ENCODE measurements at regions not wholly inside any gene's neighbourhood (a gene's known extent, or its start where the extent isn't known, plus 50 kb on each side); places are given as distances from the start of the nearest gene placed in this dataset.

- Histone ChIP-seq H2AFZ (ENCODE audit: low read length) (no peak overlapping the region; the same call in 1 of the 2 replicates), H4K20me1 (ENCODE audit: insufficient read depth, low read length) (no peaks in the 10 kb centered on the region), H3K27ac (ENCODE audit: low read depth, low read length, poor library complexity, severe bottlenecking) (no peak overlapping the region), H3K4me2 (ENCODE audit: low read length) (peak overlapping the region; percentile 58; the same call in 1 of the 2 replicates), H3K36me3 (ENCODE audit: insufficient read depth, low read length) (no peaks in the 10 kb centered on the region; the same call in 1 of the 2 replicates), H3K9me2 (ENCODE audit: insufficient read depth, low read length) (no peaks in the 10 kb centered on the region), H3K9me3 (ENCODE audit: low read length) (no peaks in the 10 kb centered on the region), H3K4me1 (ENCODE audit: insufficient read depth, low read length, poor library complexity, severe bottlenecking) (peaks cover 32% of the 10 kb centered on the region), H3K4me3 (ENCODE audit: low read depth, low read length, poor library complexity, severe bottlenecking) (no peak overlapping the region), H3K79me2 (ENCODE audit: insufficient read depth, low read depth, low read length) (no peaks in the 10 kb centered on the region)
- no peak for TF ChIP-seq CTCF (conservative IDR thresholded peaks at IDR 0.05; ENCODE audit: low read length)
- no peak for TF ChIP-seq EZH2phosphoT487 (IDR thresholded peaks at IDR 0.05; ENCODE audit: borderline replicate concordance, low read depth, low read length)
- intact Hi-C loops (cut with micrococcal nuclease; ENCODE audit: unreplicated experiment) = loop anchor here (2.0 kb wide), 1 partner anchor 62 kb away; no protein-coding TSS in a partner anchor
- CTCF ChIA-PET (ENCODE audit: unreplicated experiment) = no interaction called here
- no TSS peak for BruUV-seq (replicated peaks)
- POLR2A ChIA-PET = interaction anchor here (0.6 to 4.5 kb wide), 7 partner anchors 11 to 1754 kb away, joined by 3 to 24 read pairs (median 3); no protein-coding TSS in a partner anchor
- no peak for DNase-seq (ENCODE audit: low spot score)
Observed at GRCh38 chr2:195496991-195497390, 160.0 kb upstream of the SLC39A10 start.

GRCh38 chr2:195495966-195496365, 161.1 kb upstream of the SLC39A10 start:
- H3K27ac ChIP-seq (ENCODE audit: low read depth, low read length, poor library complexity, severe bottlenecking) = peak overlapping the region; percentile 50
- no peaks in the 10 kb centered on the region for H4K20me1 ChIP-seq (ENCODE audit: insufficient read depth, low read length)
- H3K9me2 ChIP-seq (ENCODE audit: insufficient read depth, low read length) = no peaks in the 10 kb centered on the region
- no peaks in the 10 kb centered on the region for H3K9me3 ChIP-seq (ENCODE audit: low read length)
- no TSS peak for BruUV-seq (replicated peaks)
- CTCF ChIA-PET (ENCODE audit: unreplicated experiment) = no interaction called here
- DNase-seq (ENCODE audit: low spot score) = peak; percentile 80
- intact Hi-C loops (cut with micrococcal nuclease; ENCODE audit: unreplicated experiment) = loop anchor here (2.0 kb wide), 1 partner anchor 63 kb away; no protein-coding TSS in a partner anchor
- H3K79me2 ChIP-seq (ENCODE audit: insufficient read depth, low read depth, low read length) = no peaks in the 10 kb centered on the region
- H3K36me3 ChIP-seq (ENCODE audit: insufficient read depth, low read length) = no peaks in the 10 kb centered on the region; the same call in 1 of the 2 replicates
- POLR2A ChIA-PET = interaction anchor here (0.5 to 4.5 kb wide), 5 partner anchors 12 to 1506 kb away, joined by 3 to 24 read pairs (median 3); no protein-coding TSS in a partner anchor
- TF ChIP-seq EZH2phosphoT487 (IDR thresholded peaks at IDR 0.05; ENCODE audit: borderline replicate concordance, low read depth, low read length) (no peak), CTCF (conservative IDR thresholded peaks at IDR 0.05; ENCODE audit: low read length) (no peak)
- H3K4me3 ChIP-seq (ENCODE audit: low read depth, low read length, poor library complexity, severe bottlenecking) = peak overlapping the region; percentile 20
- H3K4me1 ChIP-seq (ENCODE audit: insufficient read depth, low read length, poor library complexity, severe bottlenecking) = peaks cover 32% of the 10 kb centered on the region
- peak overlapping the region; percentile 58 for H3K4me2 ChIP-seq (ENCODE audit: low read length)
- peak overlapping the region; percentile 93 for H2AFZ ChIP-seq (ENCODE audit: low read length)

- Histone ChIP-seq H2AFZ (ENCODE audit: low read length) (peak overlapping the region; percentile 93), H3K79me2 (ENCODE audit: insufficient read depth, low read depth, low read length) (no peaks in the 10 kb centered on the region), H3K27ac (ENCODE audit: low read depth, low read length, poor library complexity, severe bottlenecking) (peak overlapping the region; percentile 50), H3K4me3 (ENCODE audit: low read depth, low read length, poor library complexity, severe bottlenecking) (peak overlapping the region; percentile 20), H3K4me1 (ENCODE audit: insufficient read depth, low read length, poor library complexity, severe bottlenecking) (peaks cover 32% of the 10 kb centered on the region), H3K9me2 (ENCODE audit: insufficient read depth, low read length) (no peaks in the 10 kb centered on the region), H3K9me3 (ENCODE audit: low read length) (no peaks in the 10 kb centered on the region), H3K4me2 (ENCODE audit: low read length) (peak overlapping the region; percentile 58), H3K36me3 (ENCODE audit: insufficient read depth, low read length) (no peaks in the 10 kb centered on the region; the same call in 1 of the 2 replicates), H4K20me1 (ENCODE audit: insufficient read depth, low read length) (no peaks in the 10 kb centered on the region)
- intact Hi-C loops (cut with micrococcal nuclease; ENCODE audit: unreplicated experiment) = no loop called here
- ChIA-PET CTCF (ENCODE audit: unreplicated experiment) (interaction anchor here (0.6 kb wide), 1 partner anchor 121 kb away, joined by 3 read pairs; no protein-coding TSS in a partner anchor), POLR2A (interaction anchor here (0.6 to 2.1 kb wide), 4 partner anchors 33 to 676 kb away, joined by 3 to 7 read pairs (median 4); partner anchors contain the start of gene STK17B)
- TF ChIP-seq EZH2phosphoT487 (IDR thresholded peaks at IDR 0.05; ENCODE audit: borderline replicate concordance, low read depth, low read length) = no peak
- no peak for TF ChIP-seq CTCF (conservative IDR thresholded peaks at IDR 0.05; ENCODE audit: low read length)
- BruUV-seq (replicated peaks) = no TSS peak
- DNase-seq (ENCODE audit: low spot score) = peak; percentile 33
Observed at GRCh38 chr2:195495351-195495750, 161.7 kb upstream of the SLC39A10 start.
